Body of pancreas (tissue), 4 donors: ENCODE measurements at regions not wholly inside any gene's neighbourhood (a gene's known extent, or its start where the extent isn't known, plus 50 kb on each side); places are given as distances from the start of the nearest gene placed in this dataset.

Experiments used
- CTCF ChIP-seq, 7 experiments: fragments of 450-650 bp in 4 of 7; fragments of 200-600 bp in 3 of 7; sonication (generic) in 3 of 7; IDR thresholded peaks; one replicate each; pipeline ENCODE4 v1.5.1; 2016 to 2019; ENCODE audit warnings: antibody characterized with exemption in 7 of 7
- POLR2A ChIP-seq, 3 donors: fragments of 450-650 bp; IDR thresholded peaks; one replicate each; pipeline ENCODE4 v1.6.1; 2016; ENCODE audit warnings: antibody characterized with exemption in 3 of 3, mild to moderate bottlenecking in 2 of 3

GRCh38 chr17:71428897-71429296 is 691.9 kb upstream of the SOX9 start:
- TF ChIP-seq CTCF (IDR thresholded peaks at IDR 0.05): no peak
- TF ChIP-seq POLR2A (IDR thresholded peaks at IDR 0.05): no peak
